ENCODE measurements at regions not wholly inside any gene's neighbourhood (a gene's known extent, or its start where the extent isn't known, plus 50 kb on each side); places are given as distances from the start of the nearest gene placed in this dataset.

GRCh38 chr5:8347984-8348383 lies 479.0 kb downstream of the MTRR start:
- no peaks in the 10 kb centered on the region for H3K9me3 ChIP-seq (ENCODE audit: control extremely low read depth in 1 of 5, control insufficient read depth in 4 of 5, insufficient read depth in 2 of 5, low read depth in 1 of 5, low read length in 4 of 5)
- WGBS (ENCODE audit: insufficient coverage): no CpG with 5 or more reads among the region's 1 CpG
- POLR2A ChIA-PET: no interaction called here

GRCh38 chr5:8349855-8350254 lies 480.9 kb downstream of the MTRR start:
- Histone ChIP-seq H3K36me3 (ENCODE audit: control insufficient read depth in 4 of 4, insufficient read depth in 4 of 4, low read length in 3 of 4) (no peaks in the 10 kb centered on the region), H3K27me3 (replicated peaks in 2 of 5; ENCODE audit: control insufficient read depth in 4 of 5, insufficient read depth in 5 of 5, low read length in 4 of 5) (peaks cover 0 to 12% (median 4%) of the 10 kb centered on the region in 5 experiments), H3K9me3 (ENCODE audit: control extremely low read depth in 1 of 5, control insufficient read depth in 4 of 5, insufficient read depth in 2 of 5, low read depth in 1 of 5, low read length in 4 of 5) (peaks cover 0 to 1% (median 0%) of the 10 kb centered on the region in 5 experiments), H3K27ac (ENCODE audit: insufficient read depth in 1 of 2, low read depth in 1 of 2, low read length in 2 of 2, poor library complexity in 1 of 2, severe bottlenecking in 2 of 2) (no peak overlapping the region), H3K4me1 (ENCODE audit: control extremely low read depth in 1 of 4, control insufficient read depth in 4 of 4, insufficient read depth in 4 of 4, low read length in 3 of 4) (peaks cover 5 to 23% (median 10%) of the 10 kb centered on the region in 4 experiments), H3K4me3 (ENCODE audit: control insufficient read depth in 1 of 7, extremely low read depth in 1 of 7, insufficient read depth in 4 of 7, low read depth in 2 of 7, low read length in 6 of 7) (no peak overlapping the region)
- peak; percentile 69 to 92 (median 88) for DNase-seq
- POLR2A ChIA-PET: no interaction called here
- WGBS (ENCODE audit: insufficient coverage): 0% methylated on average over 1 of the region's 1 CpG
- CTCF ChIA-PET: no interaction called here

More at GRCh38 chr5:8347984-8348383, 479.0 kb downstream of the MTRR start:
- CTCF ChIA-PET: no interaction called here
- H3K4me3 ChIP-seq (ENCODE audit: control insufficient read depth in 1 of 7, extremely low read depth in 1 of 7, insufficient read depth in 4 of 7, low read depth in 2 of 7, low read length in 6 of 7): no peak overlapping the region
- no peak for DNase-seq
- peaks cover 5 to 23% (median 10%) of the 10 kb centered on the region in 4 experiments for H3K4me1 ChIP-seq (ENCODE audit: control extremely low read depth in 1 of 4, control insufficient read depth in 4 of 4, insufficient read depth in 4 of 4, low read length in 3 of 4)
- no peaks in the 10 kb centered on the region for H3K36me3 ChIP-seq (ENCODE audit: control insufficient read depth in 4 of 4, insufficient read depth in 4 of 4, low read length in 3 of 4)
- H3K27ac ChIP-seq (ENCODE audit: insufficient read depth in 1 of 2, low read depth in 1 of 2, low read length in 2 of 2, poor library complexity in 1 of 2, severe bottlenecking in 2 of 2): no peak overlapping the region
- H3K27me3 ChIP-seq (replicated peaks in 2 of 5; ENCODE audit: control insufficient read depth in 4 of 5, insufficient read depth in 5 of 5, low read length in 4 of 5): peaks cover 0 to 12% (median 4%) of the 10 kb centered on the region in 5 experiments

- DNase-seq: no peak
- 91% methylated on average over 6 of the region's 6 CpGs for WGBS (ENCODE audit: insufficient coverage)
Measured at GRCh38 chr5:8350644-8351339, 481.8 kb downstream of the MTRR start.

GRCh38 chr5:8355981-8356380 lies 487.0 kb downstream of the MTRR start:
- DNase-seq: no peak
- H3K27ac ChIP-seq (ENCODE audit: insufficient read depth in 1 of 2, low read depth in 1 of 2, low read length in 2 of 2, poor library complexity in 1 of 2, severe bottlenecking in 2 of 2): no peak overlapping the region
- 100% methylated on average over 1 of the region's 1 CpG for WGBS (ENCODE audit: insufficient coverage)
- CTCF ChIA-PET: interaction anchor here (0.8 to 0.9 kb wide), 2 partner anchors 10 to 16 kb away, joined by 3 read pairs; no protein-coding TSS in a partner anchor
- no peak overlapping the region for H3K4me3 ChIP-seq (ENCODE audit: control insufficient read depth in 1 of 7, extremely low read depth in 1 of 7, insufficient read depth in 4 of 7, low read depth in 2 of 7, low read length in 6 of 7)
- POLR2A ChIA-PET: no interaction called here
- H3K27me3 ChIP-seq (replicated peaks in 2 of 5; ENCODE audit: control insufficient read depth in 4 of 5, insufficient read depth in 5 of 5, low read length in 4 of 5): no peaks in the 10 kb centered on the region
- peaks cover 0 to 8% (median 2%) of the 10 kb centered on the region in 4 experiments for H3K4me1 ChIP-seq (ENCODE audit: control extremely low read depth in 1 of 4, control insufficient read depth in 4 of 4, insufficient read depth in 4 of 4, low read length in 3 of 4)
- H3K9me3 ChIP-seq (ENCODE audit: control extremely low read depth in 1 of 5, control insufficient read depth in 4 of 5, insufficient read depth in 2 of 5, low read depth in 1 of 5, low read length in 4 of 5): peaks cover 0 to 1% (median 0%) of the 10 kb centered on the region in 5 experiments
- no peaks in the 10 kb centered on the region for H3K36me3 ChIP-seq (ENCODE audit: control insufficient read depth in 4 of 4, insufficient read depth in 4 of 4, low read length in 3 of 4)

More at GRCh38 chr5:8350644-8351339, 481.8 kb downstream of the MTRR start:
- ChIA-PET CTCF (interaction anchor here (1.1 to 1.6 kb wide), 4 partner anchors 9 to 48 kb away, joined by 3 to 9 read pairs (median 3); no protein-coding TSS in a partner anchor), POLR2A (no interaction called here)
- Histone ChIP-seq H3K4me1 (ENCODE audit: control extremely low read depth in 1 of 4, control insufficient read depth in 4 of 4, insufficient read depth in 4 of 4, low read length in 3 of 4) (peaks cover 5 to 23% (median 10%) of the 10 kb centered on the region in 4 experiments), H3K27ac (ENCODE audit: insufficient read depth in 1 of 2, low read depth in 1 of 2, low read length in 2 of 2, poor library complexity in 1 of 2, severe bottlenecking in 2 of 2) (no peak overlapping the region), H3K36me3 (ENCODE audit: control insufficient read depth in 4 of 4, insufficient read depth in 4 of 4, low read length in 3 of 4) (no peaks in the 10 kb centered on the region), H3K9me3 (ENCODE audit: control extremely low read depth in 1 of 5, control insufficient read depth in 4 of 5, insufficient read depth in 2 of 5, low read depth in 1 of 5, low read length in 4 of 5) (peaks cover 0 to 1% (median 0%) of the 10 kb centered on the region in 5 experiments), H3K4me3 (ENCODE audit: control insufficient read depth in 1 of 7, extremely low read depth in 1 of 7, insufficient read depth in 4 of 7, low read depth in 2 of 7, low read length in 6 of 7) (no peak overlapping the region), H3K27me3 (replicated peaks in 2 of 5; ENCODE audit: control insufficient read depth in 4 of 5, insufficient read depth in 5 of 5, low read length in 4 of 5) (peaks cover 0 to 12% (median 4%) of the 10 kb centered on the region in 5 experiments)

GRCh38 chr5:8360012-8360411 lies 491.1 kb downstream of the MTRR start:
- WGBS (ENCODE audit: insufficient coverage): no CpG with 5 or more reads among the region's 2 CpGs
- peaks cover 0 to 2% (median 0%) of the 10 kb centered on the region in 5 experiments for H3K27me3 ChIP-seq (replicated peaks in 2 of 5; ENCODE audit: control insufficient read depth in 4 of 5, insufficient read depth in 5 of 5, low read length in 4 of 5)
- no peaks in the 10 kb centered on the region for H3K36me3 ChIP-seq (ENCODE audit: control insufficient read depth in 4 of 4, insufficient read depth in 4 of 4, low read length in 3 of 4)
- H3K4me1 ChIP-seq (ENCODE audit: control extremely low read depth in 1 of 4, control insufficient read depth in 4 of 4, insufficient read depth in 4 of 4, low read length in 3 of 4): no peaks in the 10 kb centered on the region
- POLR2A ChIA-PET: no interaction called here
- no peak for DNase-seq
- no peak overlapping the region for H3K27ac ChIP-seq (ENCODE audit: insufficient read depth in 1 of 2, low read depth in 1 of 2, low read length in 2 of 2, poor library complexity in 1 of 2, severe bottlenecking in 2 of 2)
- CTCF ChIA-PET: interaction anchor here (0.7 kb wide), 1 partner anchor 16 kb away, joined by 3 read pairs; no protein-coding TSS in a partner anchor
- no peak overlapping the region for H3K4me3 ChIP-seq (ENCODE audit: control insufficient read depth in 1 of 7, extremely low read depth in 1 of 7, insufficient read depth in 4 of 7, low read depth in 2 of 7, low read length in 6 of 7)
- H3K9me3 ChIP-seq (ENCODE audit: control extremely low read depth in 1 of 5, control insufficient read depth in 4 of 5, insufficient read depth in 2 of 5, low read depth in 1 of 5, low read length in 4 of 5): no peaks in the 10 kb centered on the region

GRCh38 chr5:8362495-8362894 lies 493.5 kb downstream of the MTRR start:
- H3K27ac ChIP-seq (ENCODE audit: insufficient read depth in 1 of 2, low read depth in 1 of 2, low read length in 2 of 2, poor library complexity in 1 of 2, severe bottlenecking in 2 of 2): no peak overlapping the region
- POLR2A ChIA-PET: no interaction called here
- no peak for DNase-seq
- WGBS (ENCODE audit: insufficient coverage): 100% methylated on average over 1 of the region's 1 CpG
- no peaks in the 10 kb centered on the region for H3K9me3 ChIP-seq (ENCODE audit: control extremely low read depth in 1 of 5, control insufficient read depth in 4 of 5, insufficient read depth in 2 of 5, low read depth in 1 of 5, low read length in 4 of 5)
- H3K4me1 ChIP-seq (ENCODE audit: control extremely low read depth in 1 of 4, control insufficient read depth in 4 of 4, insufficient read depth in 4 of 4, low read length in 3 of 4): no peaks in the 10 kb centered on the region
- H3K4me3 ChIP-seq (ENCODE audit: control insufficient read depth in 1 of 7, extremely low read depth in 1 of 7, insufficient read depth in 4 of 7, low read depth in 2 of 7, low read length in 6 of 7): no peak overlapping the region
- CTCF ChIA-PET: no interaction called here
- H3K27me3 ChIP-seq (replicated peaks in 2 of 5; ENCODE audit: control insufficient read depth in 4 of 5, insufficient read depth in 5 of 5, low read length in 4 of 5): peaks cover 0 to 2% (median 0%) of the 10 kb centered on the region in 5 experiments
- no peaks in the 10 kb centered on the region for H3K36me3 ChIP-seq (ENCODE audit: control insufficient read depth in 4 of 4, insufficient read depth in 4 of 4, low read length in 3 of 4)

GRCh38 chr5:8363138-8363537 lies 494.2 kb downstream of the MTRR start:
- Histone ChIP-seq H3K4me1 (ENCODE audit: control extremely low read depth in 1 of 4, control insufficient read depth in 4 of 4, insufficient read depth in 4 of 4, low read length in 3 of 4) (no peaks in the 10 kb centered on the region), H3K4me3 (ENCODE audit: control insufficient read depth in 1 of 7, extremely low read depth in 1 of 7, insufficient read depth in 4 of 7, low read depth in 2 of 7, low read length in 6 of 7) (no peak overlapping the region), H3K27ac (ENCODE audit: insufficient read depth in 1 of 2, low read depth in 1 of 2, low read length in 2 of 2, poor library complexity in 1 of 2, severe bottlenecking in 2 of 2) (no peak overlapping the region), H3K36me3 (ENCODE audit: control insufficient read depth in 4 of 4, insufficient read depth in 4 of 4, low read length in 3 of 4) (no peaks in the 10 kb centered on the region), H3K27me3 (replicated peaks in 2 of 5; ENCODE audit: control insufficient read depth in 4 of 5, insufficient read depth in 5 of 5, low read length in 4 of 5) (peaks cover 0 to 2% (median 0%) of the 10 kb centered on the region in 5 experiments), H3K9me3 (ENCODE audit: control extremely low read depth in 1 of 5, control insufficient read depth in 4 of 5, insufficient read depth in 2 of 5, low read depth in 1 of 5, low read length in 4 of 5) (no peaks in the 10 kb centered on the region)
- POLR2A ChIA-PET: no interaction called here
- CTCF ChIA-PET: interaction anchor here (1.2 kb wide), 1 partner anchor 25 kb away, joined by 3 read pairs; no protein-coding TSS in a partner anchor
- DNase-seq: no peak
- 100% methylated on average over 2 of the region's 3 CpGs for WGBS (ENCODE audit: insufficient coverage)
